Karpas-422 (cell line): ENCODE measurements at regions not wholly inside any gene's neighbourhood (a gene's known extent, or its start where the extent isn't known, plus 50 kb on each side); places are given as distances from the start of the nearest gene placed in this dataset.
"Not testable (repeated sequence)": the region's sequence is repeated elsewhere in the genome, so short reads cannot be mapped to it uniquely, and the experiment has no call there.

Experiments
- DNase-seq: peaks from one replicate; pipeline ENCODE4 v3.0.0-alpha.2; 2015
- H2AFZ ChIP-seq: fragments of 200-600 bp; sonication (generic); 2 replicates; pipeline ENCODE4 v1.6.1; 2014; ENCODE audit warnings: antibody characterized with exemption, low read length, mixed read lengths
- H3K27ac ChIP-seq: fragments of 200-600 bp; sonication (generic); 2 replicates; pipeline ENCODE4 v1.5.1; 2014; ENCODE audit warnings: mild to moderate bottlenecking, low read length, moderate library complexity
- H3K27me3 ChIP-seq: fragments of 200-600 bp; sonication (generic); 2 replicates; pipeline ENCODE4 v1.6.1; 2014; ENCODE audit warnings: low read length, mixed read lengths
- H3K36me3 ChIP-seq: fragments of 200-600 bp; sonication (generic); 2 replicates; pipeline ENCODE4 v1.6.1; 2014; ENCODE audit warnings: low read length, mixed read lengths; ENCODE audit not compliant: insufficient read depth
- H3K4me1 ChIP-seq: fragments of 200-600 bp; sonication (generic); 2 replicates; pipeline ENCODE4 v1.6.1; 2014; ENCODE audit warnings: mild to moderate bottlenecking, low read length, mixed read lengths
- H3K4me2 ChIP-seq: fragments of 200-600 bp; sonication (generic); 2 replicates; pipeline ENCODE4 v1.6.1; 2014; ENCODE audit warnings: low read length, low read depth, mild to moderate bottlenecking; ENCODE audit not compliant: poor library complexity, severe bottlenecking
- H3K4me3 ChIP-seq: fragments of 200-600 bp; sonication (generic); 2 replicates; pipeline ENCODE4 v1.5.1; 2014; ENCODE audit warnings: mild to moderate bottlenecking, antibody characterized with exemption, low read length, mixed read lengths
- H3K79me2 ChIP-seq: fragments of 200-600 bp; sonication (generic); 2 replicates; pipeline ENCODE4 v1.6.1; 2014; ENCODE audit warnings: mild to moderate bottlenecking, low read length, mixed read lengths
- H3K9ac ChIP-seq: fragments of 200-600 bp; sonication (generic); 2 replicates; pipeline ENCODE4 v1.6.0; 2014; ENCODE audit warnings: low read length
- H3K9me2 ChIP-seq: fragments of 200-600 bp; sonication (generic), shearing (Covaris generic); replicated peaks from 2 replicates; pipeline ENCODE4 v1.6.0; 2014; ENCODE audit warnings: mild to moderate bottlenecking, low read length, moderate library complexity; ENCODE audit not compliant: insufficient read depth
- H3K9me3 ChIP-seq: fragments of 300-700, 200-600 bp; sonication (generic); 2 replicates; pipeline ENCODE4 v1.6.1; 2014; ENCODE audit warnings: low read length, mixed read lengths
- H4K20me1 ChIP-seq: fragments of 200-600 bp; sonication (generic); 2 replicates; pipeline ENCODE4 v1.6.1; 2014; ENCODE audit warnings: mild to moderate bottlenecking, antibody characterized with exemption, low read length, low read depth; ENCODE audit not compliant: insufficient read depth

DNA sequence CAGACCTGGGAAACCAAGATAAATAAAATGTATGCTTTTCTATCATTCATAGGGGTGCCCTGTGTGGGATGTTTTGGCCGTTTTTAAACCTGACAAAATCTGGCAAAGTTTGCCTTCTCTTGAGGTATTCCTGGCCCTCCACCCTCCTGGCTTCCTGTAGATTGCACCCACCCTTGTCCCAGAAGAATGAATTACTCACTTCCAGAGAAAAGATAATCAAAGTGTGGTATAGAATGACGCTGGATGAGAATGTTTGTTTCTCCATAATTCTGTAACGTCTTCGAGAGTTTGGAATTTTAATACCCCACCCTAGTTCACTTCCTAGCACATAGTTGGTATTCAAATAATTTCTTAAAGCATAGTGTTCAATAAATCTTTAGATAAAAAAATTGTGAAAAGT lies 519.7 kb upstream of the PFKP start:
- Histone ChIP-seq H3K9me2 (no peaks in the 10 kb centered on the region), H4K20me1 (no peaks in the 10 kb centered on the region), H3K79me2 (no peaks in the 10 kb centered on the region), H3K9ac (no peak overlapping the region), H3K27ac (no peak overlapping the region), H3K9me3 (no peaks in the 10 kb centered on the region), H3K36me3 (no peaks in the 10 kb centered on the region), H2AFZ (no peak overlapping the region), H3K4me2 (no peak overlapping the region), H3K4me1 (no peaks in the 10 kb centered on the region), H3K27me3 (no peaks in the 10 kb centered on the region; the same call in 1 of the 2 replicates), H3K4me3 (no peak overlapping the region)
- DNase-seq = no peak

DNA sequence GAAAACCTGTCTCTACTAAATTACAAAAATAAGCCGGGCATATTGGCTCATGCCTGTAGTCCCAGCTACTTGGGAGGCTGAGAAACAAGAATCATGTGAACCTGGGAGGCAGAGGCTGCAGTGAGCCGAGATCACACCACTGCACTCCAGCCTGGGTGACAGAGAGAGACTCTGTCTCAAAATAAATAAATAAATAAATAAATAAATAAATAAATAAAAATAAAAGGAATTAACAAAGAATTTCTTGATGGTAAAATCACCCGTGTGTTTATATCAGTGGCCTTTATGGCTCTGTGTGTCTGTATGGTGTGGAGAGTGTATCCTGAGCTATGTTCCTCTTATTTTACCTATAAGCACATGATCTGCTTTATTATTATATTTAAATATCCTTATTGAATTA lies 520.5 kb upstream of the PFKP start:
- H2AFZ ChIP-seq, H3K9ac ChIP-seq, H3K4me1 ChIP-seq, H3K27me3 ChIP-seq, H3K79me2 ChIP-seq, H3K36me3 ChIP-seq, H4K20me1 ChIP-seq, H3K4me2 ChIP-seq, H3K9me2 ChIP-seq, H3K27ac ChIP-seq, H3K9me3 ChIP-seq, H3K4me3 ChIP-seq, DNase-seq: not testable (repeated sequence)

DNA sequence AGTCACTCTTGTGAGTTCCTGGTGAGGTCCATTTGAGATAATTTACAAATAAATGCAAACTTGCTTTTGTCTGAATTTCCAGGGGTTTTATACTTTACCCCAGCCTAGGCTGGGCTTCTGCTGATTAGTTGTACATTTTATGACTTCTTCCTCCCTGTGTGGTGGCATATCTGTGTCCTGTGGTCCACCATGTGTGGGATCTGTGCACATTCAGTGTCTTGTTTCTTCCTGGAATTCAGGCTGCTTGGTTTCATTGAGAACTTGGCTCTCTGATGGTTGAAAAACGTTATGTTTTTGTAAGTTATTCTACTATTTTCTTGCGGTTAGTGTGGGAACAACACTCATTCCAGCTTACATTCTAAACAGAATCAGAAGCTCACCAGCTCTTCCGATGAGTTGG lies 523.4 kb upstream of the PFKP start:
- no peak for DNase-seq
- no peak overlapping the region for H2AFZ ChIP-seq
- no peak overlapping the region for H3K4me2 ChIP-seq
- H3K9ac ChIP-seq = no peak overlapping the region
- no peaks in the 10 kb centered on the region for H3K36me3 ChIP-seq
- no peaks in the 10 kb centered on the region for H3K9me3 ChIP-seq
- H3K9me2 ChIP-seq = no peaks in the 10 kb centered on the region
- no peaks in the 10 kb centered on the region; the same call in 1 of the 2 replicates for H3K27me3 ChIP-seq
- H3K27ac ChIP-seq = no peak overlapping the region
- H3K4me3 ChIP-seq = no peak overlapping the region
- H3K79me2 ChIP-seq = no peaks in the 10 kb centered on the region
- no peaks in the 10 kb centered on the region for H3K4me1 ChIP-seq
- no peaks in the 10 kb centered on the region for H4K20me1 ChIP-seq

DNA sequence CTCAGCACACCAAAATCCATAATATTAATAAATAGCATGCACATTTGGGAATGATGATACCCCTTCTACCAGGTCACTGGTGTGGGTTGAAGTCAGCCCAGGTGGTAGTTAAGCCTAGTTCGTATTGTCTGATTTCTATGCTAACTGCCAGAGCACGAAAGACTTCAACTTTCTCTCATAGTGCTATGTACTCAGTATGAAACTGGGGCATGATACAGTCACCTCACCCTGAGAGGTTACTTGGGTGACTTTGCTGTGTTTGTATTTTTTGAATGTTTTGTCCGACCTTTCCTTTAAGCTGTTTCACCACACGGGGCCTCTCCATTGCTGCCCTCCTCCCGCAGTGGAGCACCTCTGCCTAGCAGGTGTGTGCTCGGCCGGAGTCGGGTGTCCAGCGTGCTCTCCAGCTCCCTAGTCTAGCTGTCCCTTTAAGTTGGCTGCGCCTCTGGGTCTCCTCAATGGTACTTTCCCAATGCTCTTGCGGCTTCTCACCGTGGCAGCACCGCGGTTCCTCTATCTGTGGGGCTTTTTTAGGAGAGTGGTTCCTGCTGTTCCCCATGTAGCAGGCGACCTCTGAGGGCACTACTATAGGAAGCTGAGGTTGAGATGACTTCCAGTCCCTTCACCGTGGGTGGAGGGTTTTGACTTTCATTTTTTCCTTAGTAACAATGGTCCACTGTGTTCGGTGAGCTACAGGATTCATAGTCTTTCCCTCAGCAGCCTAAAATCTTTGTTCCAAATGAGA lies 524.0 kb upstream of the PFKP start:
- Histone ChIP-seq H3K9me2 (no peaks in the 10 kb centered on the region), H3K27ac (no peak overlapping the region), H3K36me3 (no peaks in the 10 kb centered on the region), H2AFZ (no peak overlapping the region), H3K79me2 (no peaks in the 10 kb centered on the region), H3K4me1 (no peaks in the 10 kb centered on the region), H3K9ac (no peak overlapping the region), H3K27me3 (no peaks in the 10 kb centered on the region; the same call in 1 of the 2 replicates), H3K4me3 (no peak overlapping the region), H3K9me3 (no peaks in the 10 kb centered on the region), H4K20me1 (no peaks in the 10 kb centered on the region), H3K4me2 (no peak overlapping the region)
- DNase-seq = no peak

DNA sequence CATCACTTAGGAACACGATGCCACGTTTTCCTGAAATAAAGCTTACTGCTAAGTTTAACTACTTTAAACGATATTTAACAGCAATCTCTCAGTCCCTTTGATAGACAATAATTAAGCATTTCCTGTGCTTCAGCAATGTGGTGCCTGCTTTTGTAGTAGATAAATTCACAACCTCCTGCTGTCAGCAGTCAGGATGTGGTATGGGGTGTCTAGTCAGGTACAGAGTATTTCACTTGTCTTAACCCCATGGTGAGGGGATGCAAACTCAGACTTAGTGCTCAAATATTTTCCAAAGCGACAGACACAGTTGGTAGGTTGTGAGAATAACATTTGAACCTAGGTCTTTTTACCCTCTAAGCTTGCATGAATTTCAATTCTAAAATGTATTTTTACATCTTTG lies 526.2 kb upstream of the PFKP start:
- H3K79me2 ChIP-seq = no peaks in the 10 kb centered on the region
- no peaks in the 10 kb centered on the region for H4K20me1 ChIP-seq
- no peak overlapping the region for H2AFZ ChIP-seq
- H3K4me1 ChIP-seq = no peaks in the 10 kb centered on the region
- no peak overlapping the region for H3K9ac ChIP-seq
- H3K4me3 ChIP-seq = no peak overlapping the region
- DNase-seq = no peak
- no peak overlapping the region for H3K27ac ChIP-seq
- H3K9me2 ChIP-seq = no peaks in the 10 kb centered on the region
- no peaks in the 10 kb centered on the region for H3K27me3 ChIP-seq
- H3K4me2 ChIP-seq = no peak overlapping the region
- no peaks in the 10 kb centered on the region for H3K9me3 ChIP-seq
- no peaks in the 10 kb centered on the region for H3K36me3 ChIP-seq

DNA sequence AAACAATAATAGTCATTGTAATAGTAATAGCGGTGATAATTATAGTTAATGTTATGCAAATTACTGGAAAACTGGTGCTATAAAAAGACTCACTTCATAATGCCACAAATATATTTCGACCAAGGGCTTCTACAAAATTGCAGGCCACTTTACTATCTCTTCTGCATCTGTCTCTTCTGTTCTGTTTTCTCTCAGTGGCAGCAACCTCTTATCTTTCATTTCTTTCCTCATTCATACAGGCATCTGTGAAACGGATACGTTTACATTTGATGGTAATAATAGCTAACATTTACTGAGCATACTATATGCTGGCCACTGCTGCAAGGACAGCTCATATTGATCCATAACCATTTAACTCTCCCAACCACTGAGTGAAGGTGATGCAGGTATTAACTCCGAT lies 537.4 kb upstream of the PFKP start:
- no peak overlapping the region for H3K9ac ChIP-seq
- H3K27ac ChIP-seq = no peak overlapping the region
- no peaks in the 10 kb centered on the region for H3K4me1 ChIP-seq
- no peak overlapping the region for H3K4me3 ChIP-seq
- no peak overlapping the region for H2AFZ ChIP-seq
- H3K27me3 ChIP-seq = no peaks in the 10 kb centered on the region
- no peak overlapping the region for H3K4me2 ChIP-seq
- H4K20me1 ChIP-seq = no peaks in the 10 kb centered on the region
- no peaks in the 10 kb centered on the region for H3K36me3 ChIP-seq
- no peaks in the 10 kb centered on the region for H3K9me3 ChIP-seq
- no peaks in the 10 kb centered on the region for H3K9me2 ChIP-seq
- no peaks in the 10 kb centered on the region for H3K79me2 ChIP-seq
- no peak for DNase-seq

DNA sequence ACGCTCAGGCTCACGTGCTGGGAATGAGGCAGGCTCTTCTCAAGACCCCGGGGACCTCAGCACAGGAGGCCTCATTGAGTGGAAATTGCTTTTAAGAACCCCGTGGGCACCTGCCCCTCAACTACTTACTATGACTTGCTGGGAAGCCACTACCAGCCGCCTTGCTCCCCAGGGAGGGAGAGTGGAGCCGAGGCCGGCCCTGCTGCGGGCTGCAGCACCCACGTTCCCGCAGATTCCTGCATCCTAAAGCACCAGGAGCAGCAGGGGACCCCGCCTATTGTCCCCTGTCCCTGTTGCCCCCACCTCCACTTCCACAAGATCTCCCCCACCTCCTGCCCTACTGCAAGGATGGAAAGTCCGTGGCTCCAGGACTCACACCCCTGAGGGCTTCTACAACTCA lies 541.6 kb upstream of the PFKP start:
- no peaks in the 10 kb centered on the region for H4K20me1 ChIP-seq
- H3K4me2 ChIP-seq = no peak overlapping the region
- no peak overlapping the region for H3K4me3 ChIP-seq
- H2AFZ ChIP-seq = no peak overlapping the region
- H3K36me3 ChIP-seq = no peaks in the 10 kb centered on the region
- no peaks in the 10 kb centered on the region for H3K9me3 ChIP-seq
- no peaks in the 10 kb centered on the region for H3K9me2 ChIP-seq
- no peak overlapping the region for H3K9ac ChIP-seq
- H3K27ac ChIP-seq = no peak overlapping the region
- no peaks in the 10 kb centered on the region for H3K27me3 ChIP-seq
- H3K79me2 ChIP-seq = no peaks in the 10 kb centered on the region
- H3K4me1 ChIP-seq = no peaks in the 10 kb centered on the region
- no peak for DNase-seq

DNA sequence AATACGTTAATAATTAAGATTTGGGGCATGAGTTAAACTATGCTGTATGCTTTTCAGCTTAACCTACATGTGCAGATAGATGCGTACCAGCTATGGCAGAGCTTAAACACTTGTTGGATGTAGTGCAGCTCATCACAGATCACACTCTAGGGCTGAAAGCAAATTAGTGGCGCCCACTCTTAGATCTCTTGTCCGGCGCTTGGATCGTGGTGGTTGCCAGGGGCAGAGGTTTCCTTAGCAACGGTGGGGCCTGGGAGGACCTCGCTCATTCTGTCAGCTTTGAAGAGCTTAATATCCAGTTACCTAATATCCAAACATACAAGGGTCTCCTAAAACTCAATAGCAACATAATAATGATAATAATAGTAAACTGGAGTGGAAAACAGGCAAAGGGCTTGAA lies 548.2 kb upstream of the PFKP start:
- no peaks in the 10 kb centered on the region for H4K20me1 ChIP-seq
- no peaks in the 10 kb centered on the region for H3K79me2 ChIP-seq
- H3K9me3 ChIP-seq = no peaks in the 10 kb centered on the region
- no peak overlapping the region for H3K27ac ChIP-seq
- no peak overlapping the region for H3K9ac ChIP-seq
- peak; percentile 6 for DNase-seq
- H3K27me3 ChIP-seq = 0 out of 2 replicates have a peak, but pooled peaks cover 3% of the 10 kb centered on the region
- H2AFZ ChIP-seq = no peak overlapping the region
- no peak overlapping the region for H3K4me3 ChIP-seq
- H3K4me1 ChIP-seq = no peaks in the 10 kb centered on the region
- no peaks in the 10 kb centered on the region for H3K9me2 ChIP-seq
- H3K36me3 ChIP-seq = no peaks in the 10 kb centered on the region
- no peak overlapping the region for H3K4me2 ChIP-seq
